ENCODE measurements at regions not wholly inside any gene's neighbourhood (a gene's known extent, or its start where the extent isn't known, plus 50 kb on each side); places are given as distances from the start of the nearest gene placed in this dataset.

DNA sequence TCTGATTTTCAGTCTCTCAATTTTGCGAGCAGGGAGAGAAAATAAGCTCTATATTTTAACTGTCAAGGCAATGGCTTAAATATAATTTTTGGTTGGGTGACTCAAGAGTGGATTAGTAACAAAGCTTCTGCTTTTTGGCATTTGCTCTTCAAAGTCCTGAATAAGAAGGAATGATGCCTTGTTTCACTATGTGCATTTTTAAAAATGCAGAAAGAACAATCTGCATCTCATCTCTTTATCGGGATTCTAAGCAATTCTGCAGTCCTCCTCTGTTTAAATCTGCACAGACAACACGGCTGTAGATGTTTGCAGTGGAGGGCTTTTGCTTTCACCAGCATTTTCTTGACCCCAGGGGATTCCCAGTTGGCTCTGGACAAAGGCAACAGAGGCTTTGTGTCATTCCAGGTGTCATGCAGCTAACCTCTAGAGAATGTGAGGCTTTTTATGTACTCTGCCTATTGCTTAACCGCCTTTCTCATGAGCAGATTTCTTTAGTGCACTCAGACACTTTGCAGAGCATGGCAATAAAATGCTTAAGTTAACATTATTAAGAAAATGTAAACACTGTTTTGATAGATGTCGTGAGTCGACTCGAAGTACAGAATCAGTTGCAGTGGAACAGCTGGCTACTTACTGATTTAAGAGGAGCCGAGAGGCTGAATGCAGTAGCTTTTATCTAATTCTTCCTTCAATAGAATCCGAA, 783.2 kb upstream of the NEGR1 start:
- peak; percentile 61 for DNase-seq (ENCODE audit: low read depth, low spot score)
- H3K9me3 ChIP-seq (ENCODE audit: insufficient read depth, low read length): peaks cover 26% of the 10 kb centered on the region; the same call in 1 of the 2 replicates
- no peaks in the 10 kb centered on the region for H3K27me3 ChIP-seq (ENCODE audit: insufficient read depth, insufficient read length)
- H3K4me3 ChIP-seq (ENCODE audit: insufficient read length, low read depth): no peak overlapping the region
- H3K36me3 ChIP-seq (ENCODE audit: insufficient read depth, insufficient read length, low read length): no peaks in the 10 kb centered on the region
- no peak overlapping the region for H3K9ac ChIP-seq (ENCODE audit: insufficient read length, low read depth)
- TF ChIP-seq ZNF274 (IDR thresholded peaks at IDR 0.05; ENCODE audit: low read depth, low read length) (no peak), SUZ12 (IDR thresholded peaks at IDR 0.05; ENCODE audit: extremely low read depth, insufficient read depth, insufficient read length) (no peak), YY1 (IDR thresholded peaks at IDR 0.05; ENCODE audit: insufficient read depth, insufficient read length) (no peak)
- H3K4me1 ChIP-seq (ENCODE audit: insufficient read depth, insufficient read length): no peaks in the 10 kb centered on the region

DNA sequence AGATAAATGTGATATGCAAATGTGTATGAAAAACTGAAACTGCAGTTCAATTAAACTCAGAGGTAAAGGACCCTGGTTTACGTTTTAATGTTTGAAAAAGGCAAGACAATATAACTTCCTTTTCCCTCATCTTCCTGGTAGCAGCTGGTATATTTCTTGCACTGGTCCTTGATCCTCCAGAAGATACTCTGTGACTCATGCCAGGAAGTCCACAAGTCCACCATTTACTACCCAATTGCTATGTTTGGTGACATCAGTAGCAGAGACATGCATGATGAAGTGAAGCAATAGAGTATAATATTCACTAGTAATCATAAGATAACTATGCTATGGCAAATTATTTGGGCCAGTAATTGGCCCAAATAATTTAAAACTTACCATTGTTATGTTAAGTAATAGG, 774.5 kb upstream of the NEGR1 start:
- Histone ChIP-seq H3K9ac (ENCODE audit: insufficient read length, low read depth) (no peak overlapping the region), H3K36me3 (ENCODE audit: insufficient read depth, insufficient read length, low read length) (no peaks in the 10 kb centered on the region), H3K9me3 (ENCODE audit: insufficient read depth, low read length) (peaks cover 25% of the 10 kb centered on the region; the same call in 1 of the 2 replicates), H3K4me1 (ENCODE audit: insufficient read depth, insufficient read length) (no peaks in the 10 kb centered on the region), H3K27me3 (ENCODE audit: insufficient read depth, insufficient read length) (no peaks in the 10 kb centered on the region), H3K4me3 (ENCODE audit: insufficient read length, low read depth) (no peak overlapping the region)
- TF ChIP-seq SUZ12 (IDR thresholded peaks at IDR 0.05; ENCODE audit: extremely low read depth, insufficient read depth, insufficient read length) (no peak), ZNF274 (IDR thresholded peaks at IDR 0.05; ENCODE audit: low read depth, low read length) (no peak), YY1 (IDR thresholded peaks at IDR 0.05; ENCODE audit: insufficient read depth, insufficient read length) (no peak)
- no peak for DNase-seq (ENCODE audit: low read depth, low spot score)

DNA sequence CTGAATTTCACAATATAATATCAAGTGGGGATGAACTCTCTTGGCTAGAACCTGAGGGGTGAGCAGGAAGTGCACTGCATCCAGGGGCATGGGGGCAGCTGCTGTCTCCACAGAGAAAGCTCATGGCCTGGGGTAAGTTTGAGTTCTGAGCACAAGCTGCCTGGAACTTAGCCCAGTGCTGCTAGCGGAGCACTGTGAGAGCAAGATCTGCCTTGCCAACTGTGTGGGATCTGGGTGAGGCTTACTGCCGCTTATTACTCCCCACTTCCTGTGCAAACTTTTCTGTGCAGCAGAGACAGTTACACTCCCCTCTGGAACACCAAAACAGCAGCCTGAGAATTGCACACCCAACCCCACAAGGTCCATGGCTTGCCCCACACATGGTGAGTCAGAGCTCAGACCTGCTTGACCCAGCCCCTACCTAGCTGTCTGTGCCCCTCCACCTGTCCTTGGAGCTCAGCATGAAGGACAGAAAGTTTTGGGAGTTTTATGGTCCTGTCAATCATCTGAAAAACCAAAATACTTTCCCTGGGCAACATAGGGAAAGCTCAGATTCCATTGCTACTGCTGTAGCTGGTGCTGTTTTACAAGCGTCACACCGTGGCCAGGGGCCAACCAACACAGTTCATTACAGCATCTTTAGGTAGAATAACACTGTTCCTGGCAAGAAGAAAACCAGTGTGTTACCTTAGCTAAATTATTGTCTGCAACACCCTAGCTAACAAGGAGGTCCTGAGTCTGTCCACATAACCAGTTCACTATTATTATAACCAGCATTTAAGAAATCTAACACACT, 762.1 kb upstream of the NEGR1 start:
- Histone ChIP-seq H3K9me3 (ENCODE audit: insufficient read depth, low read length) (no peaks in the 10 kb centered on the region), H3K4me3 (ENCODE audit: insufficient read length, low read depth) (no peak overlapping the region), H3K9ac (ENCODE audit: insufficient read length, low read depth) (no peak overlapping the region), H3K4me1 (ENCODE audit: insufficient read depth, insufficient read length) (no peaks in the 10 kb centered on the region), H3K27me3 (ENCODE audit: insufficient read depth, insufficient read length) (no peaks in the 10 kb centered on the region), H3K36me3 (ENCODE audit: insufficient read depth, insufficient read length, low read length) (no peaks in the 10 kb centered on the region)
- TF ChIP-seq YY1 (IDR thresholded peaks at IDR 0.05; ENCODE audit: insufficient read depth, insufficient read length): no peak
- TF ChIP-seq ZNF274 (IDR thresholded peaks at IDR 0.05; ENCODE audit: low read depth, low read length): no peak
- TF ChIP-seq SUZ12 (IDR thresholded peaks at IDR 0.05; ENCODE audit: extremely low read depth, insufficient read depth, insufficient read length): no peak
- no peak for DNase-seq (ENCODE audit: low read depth, low spot score)

DNA sequence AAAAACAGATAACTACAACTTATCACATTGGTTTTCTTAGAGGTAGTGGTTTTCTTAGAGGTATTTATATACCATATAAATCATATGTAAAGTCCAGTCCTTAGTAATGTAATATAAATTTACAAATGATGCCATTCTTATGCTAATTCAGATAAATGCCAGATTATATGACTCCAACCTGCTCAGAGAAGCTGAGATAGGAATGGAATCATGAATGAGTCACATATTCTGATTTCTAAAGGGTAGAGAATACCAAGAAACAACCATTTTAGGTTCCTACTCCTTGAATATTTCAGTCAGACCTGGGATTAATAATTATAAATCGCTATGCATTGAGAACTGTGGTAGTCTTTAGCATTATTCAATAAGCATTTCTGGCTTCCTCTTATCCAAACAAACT, 760.1 kb upstream of the NEGR1 start:
- no peak for DNase-seq (ENCODE audit: low read depth, low spot score)
- Histone ChIP-seq H3K9me3 (ENCODE audit: insufficient read depth, low read length) (no peaks in the 10 kb centered on the region), H3K27me3 (ENCODE audit: insufficient read depth, insufficient read length) (no peaks in the 10 kb centered on the region), H3K9ac (ENCODE audit: insufficient read length, low read depth) (no peak overlapping the region), H3K36me3 (ENCODE audit: insufficient read depth, insufficient read length, low read length) (no peaks in the 10 kb centered on the region), H3K4me1 (ENCODE audit: insufficient read depth, insufficient read length) (no peaks in the 10 kb centered on the region), H3K4me3 (ENCODE audit: insufficient read length, low read depth) (no peak overlapping the region)
- TF ChIP-seq ZNF274 (IDR thresholded peaks at IDR 0.05; ENCODE audit: low read depth, low read length) (no peak), SUZ12 (IDR thresholded peaks at IDR 0.05; ENCODE audit: extremely low read depth, insufficient read depth, insufficient read length) (no peak), YY1 (IDR thresholded peaks at IDR 0.05; ENCODE audit: insufficient read depth, insufficient read length) (no peak)

DNA sequence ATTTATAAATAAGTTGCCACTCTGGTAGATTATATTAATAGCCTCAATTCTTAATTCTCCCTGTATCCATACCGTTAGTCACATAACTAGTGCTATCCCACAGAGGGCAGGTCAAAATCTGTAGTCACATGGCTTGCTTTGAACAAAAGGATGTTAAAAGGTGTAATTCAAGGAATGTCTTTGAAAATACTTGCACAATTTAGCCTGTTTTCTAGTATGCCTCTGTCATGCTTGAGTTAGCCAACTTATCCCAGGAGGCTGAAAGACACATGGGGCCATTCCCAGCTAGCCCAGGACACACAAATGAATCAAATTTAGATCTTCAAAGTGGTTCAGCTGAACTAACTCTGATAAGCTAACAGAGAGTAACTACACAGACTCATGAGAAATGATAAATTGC, 758.5 kb upstream of the NEGR1 start:
- Histone ChIP-seq H3K36me3 (ENCODE audit: insufficient read depth, insufficient read length, low read length) (no peaks in the 10 kb centered on the region), H3K27me3 (ENCODE audit: insufficient read depth, insufficient read length) (no peaks in the 10 kb centered on the region), H3K4me1 (ENCODE audit: insufficient read depth, insufficient read length) (no peaks in the 10 kb centered on the region), H3K9ac (ENCODE audit: insufficient read length, low read depth) (no peak overlapping the region), H3K4me3 (ENCODE audit: insufficient read length, low read depth) (no peak overlapping the region), H3K9me3 (ENCODE audit: insufficient read depth, low read length) (no peaks in the 10 kb centered on the region)
- DNase-seq (ENCODE audit: low read depth, low spot score): no peak
- TF ChIP-seq ZNF274 (IDR thresholded peaks at IDR 0.05; ENCODE audit: low read depth, low read length) (no peak), SUZ12 (IDR thresholded peaks at IDR 0.05; ENCODE audit: extremely low read depth, insufficient read depth, insufficient read length) (no peak)

DNA sequence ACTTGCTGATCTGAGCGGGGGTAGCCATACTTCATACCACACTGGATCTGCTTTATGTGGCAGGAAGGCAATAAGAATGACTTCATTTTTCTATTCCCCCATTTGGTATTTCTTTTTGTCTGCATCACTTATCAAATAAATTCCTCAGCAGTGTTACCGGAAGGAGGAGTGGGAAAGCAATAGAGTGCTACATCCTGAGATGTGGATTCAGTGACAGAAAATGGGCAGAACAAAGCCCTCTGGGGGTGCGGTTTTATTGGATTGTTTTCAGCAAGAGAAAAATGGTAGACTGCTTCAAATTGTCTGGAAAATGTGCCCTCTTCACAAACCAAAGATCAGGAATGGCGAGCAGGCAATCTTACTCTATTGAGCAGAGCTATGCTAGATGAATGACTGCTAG, 751.9 kb upstream of the NEGR1 start:
- H3K9me3 ChIP-seq (ENCODE audit: insufficient read depth, low read length): no peaks in the 10 kb centered on the region
- TF ChIP-seq ZNF274 (IDR thresholded peaks at IDR 0.05; ENCODE audit: low read depth, low read length) (no peak), YY1 (IDR thresholded peaks at IDR 0.05; ENCODE audit: insufficient read depth, insufficient read length) (no peak), SUZ12 (IDR thresholded peaks at IDR 0.05; ENCODE audit: extremely low read depth, insufficient read depth, insufficient read length) (no peak)
- H3K4me1 ChIP-seq (ENCODE audit: insufficient read depth, insufficient read length): no peaks in the 10 kb centered on the region
- H3K27me3 ChIP-seq (ENCODE audit: insufficient read depth, insufficient read length): no peaks in the 10 kb centered on the region
- no peak overlapping the region for H3K9ac ChIP-seq (ENCODE audit: insufficient read length, low read depth)
- H3K4me3 ChIP-seq (ENCODE audit: insufficient read length, low read depth): no peak overlapping the region
- DNase-seq (ENCODE audit: low read depth, low spot score): no peak
- H3K36me3 ChIP-seq (ENCODE audit: insufficient read depth, insufficient read length, low read length): no peaks in the 10 kb centered on the region

DNA sequence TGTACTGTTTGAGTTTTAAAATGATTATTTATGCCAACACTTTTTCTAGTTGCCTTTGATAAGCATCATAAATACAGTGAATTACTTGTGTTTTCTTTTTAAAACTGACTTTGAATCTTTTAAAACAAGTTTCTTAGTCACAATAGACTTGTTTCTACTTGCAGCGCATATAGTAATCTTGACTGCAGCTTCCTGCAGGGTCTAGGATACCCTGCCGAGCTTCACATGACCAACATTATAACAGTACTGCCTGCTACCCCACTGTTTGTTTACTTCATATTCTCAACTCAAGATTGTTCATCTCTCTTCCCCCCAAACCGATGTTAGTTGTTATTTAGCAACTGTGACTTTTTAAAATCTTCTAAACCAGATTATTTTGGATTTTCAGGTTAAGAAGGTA, 751.3 kb upstream of the NEGR1 start:
- Histone ChIP-seq H3K9me3 (ENCODE audit: insufficient read depth, low read length) (no peaks in the 10 kb centered on the region), H3K4me1 (ENCODE audit: insufficient read depth, insufficient read length) (no peaks in the 10 kb centered on the region), H3K4me3 (ENCODE audit: insufficient read length, low read depth) (no peak overlapping the region), H3K9ac (ENCODE audit: insufficient read length, low read depth) (no peak overlapping the region), H3K27me3 (ENCODE audit: insufficient read depth, insufficient read length) (no peaks in the 10 kb centered on the region), H3K36me3 (ENCODE audit: insufficient read depth, insufficient read length, low read length) (no peaks in the 10 kb centered on the region)
- TF ChIP-seq SUZ12 (IDR thresholded peaks at IDR 0.05; ENCODE audit: extremely low read depth, insufficient read depth, insufficient read length) (no peak), ZNF274 (IDR thresholded peaks at IDR 0.05; ENCODE audit: low read depth, low read length) (no peak), YY1 (IDR thresholded peaks at IDR 0.05; ENCODE audit: insufficient read depth, insufficient read length) (no peak)
- DNase-seq (ENCODE audit: low read depth, low spot score): no peak

Data from NT2/D1 (cell line).